ENCODE measurements at regions not wholly inside any gene's neighbourhood (a gene's known extent, or its start where the extent isn't known, plus 50 kb on each side); places are given as distances from the start of the nearest gene placed in this dataset.
"Not testable (repeated sequence)": the region's sequence is repeated elsewhere in the genome, so short reads cannot be mapped to it uniquely, and the experiment has no call there.

DNA sequence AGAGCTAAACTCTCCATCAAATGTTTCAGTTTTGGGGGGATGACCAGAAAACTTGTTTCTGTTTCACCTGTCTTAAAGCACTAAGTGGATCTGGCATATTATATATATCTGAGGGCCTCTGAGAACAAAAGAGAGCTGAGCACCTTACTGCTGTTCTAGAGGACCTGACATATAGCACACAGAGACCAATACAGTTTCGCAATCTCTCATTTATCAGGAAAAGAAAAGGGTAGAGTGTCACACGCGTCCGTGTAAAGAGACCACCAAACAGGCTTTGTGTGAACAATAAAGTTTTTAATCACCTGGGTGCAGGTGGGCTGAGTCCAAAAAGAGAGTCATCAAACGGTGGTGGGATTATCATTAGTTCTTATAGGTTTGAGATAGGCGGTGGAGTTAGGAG is 434.5 kb upstream of the KCND2 start:
- in situ Hi-C loops (cut with MboI; ENCODE audit: low sequenced_read_pairs, unreplicated experiment): no loop called here
- no peak for DNase-seq (ENCODE audit: low spot score)
- TF ChIP-seq, protein P1, sequence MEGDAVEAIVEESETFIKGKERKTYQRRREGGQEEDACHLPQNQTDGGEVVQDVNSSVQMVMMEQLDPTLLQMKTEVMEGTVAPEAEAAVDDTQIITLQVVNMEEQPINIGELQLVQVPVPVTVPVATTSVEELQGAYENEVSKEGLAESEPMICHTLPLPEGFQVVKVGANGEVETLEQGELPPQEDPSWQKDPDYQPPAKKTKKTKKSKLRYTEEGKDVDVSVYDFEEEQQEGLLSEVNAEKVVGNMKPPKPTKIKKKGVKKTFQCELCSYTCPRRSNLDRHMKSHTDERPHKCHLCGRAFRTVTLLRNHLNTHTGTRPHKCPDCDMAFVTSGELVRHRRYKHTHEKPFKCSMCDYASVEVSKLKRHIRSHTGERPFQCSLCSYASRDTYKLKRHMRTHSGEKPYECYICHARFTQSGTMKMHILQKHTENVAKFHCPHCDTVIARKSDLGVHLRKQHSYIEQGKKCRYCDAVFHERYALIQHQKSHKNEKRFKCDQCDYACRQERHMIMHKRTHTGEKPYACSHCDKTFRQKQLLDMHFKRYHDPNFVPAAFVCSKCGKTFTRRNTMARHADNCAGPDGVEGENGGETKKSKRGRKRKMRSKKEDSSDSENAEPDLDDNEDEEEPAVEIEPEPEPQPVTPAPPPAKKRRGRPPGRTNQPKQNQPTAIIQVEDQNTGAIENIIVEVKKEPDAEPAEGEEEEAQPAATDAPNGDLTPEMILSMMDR (IDR thresholded peaks at IDR 0.05; ENCODE audit: borderline replicate concordance, control extremely low read depth, extremely low read depth, insufficient read depth, missing control alignments): no peak

DNA sequence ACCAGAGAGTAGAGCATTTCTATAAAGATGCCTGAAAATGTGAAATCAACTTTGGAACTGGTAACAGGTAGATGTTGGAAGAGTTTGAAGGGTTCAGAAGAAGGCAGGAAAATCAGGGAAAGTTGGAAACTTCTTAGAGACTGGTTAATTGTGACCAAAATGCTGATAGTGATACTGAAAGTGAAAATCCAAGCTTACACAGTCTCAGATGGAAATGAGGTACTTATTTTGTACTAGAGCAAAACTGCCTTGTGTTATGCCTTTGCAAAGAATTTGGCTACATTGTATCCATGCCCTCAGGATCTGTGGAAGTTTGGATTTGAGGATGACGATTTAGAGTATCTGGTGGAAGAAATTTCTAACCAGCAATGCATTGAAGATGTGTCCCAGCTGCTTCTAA is 430.6 kb upstream of the KCND2 start:
- no peak for DNase-seq (ENCODE audit: low spot score)
- in situ Hi-C loops (cut with MboI; ENCODE audit: low sequenced_read_pairs, unreplicated experiment): no loop called here
- TF ChIP-seq, protein P1 (IDR thresholded peaks at IDR 0.05; ENCODE audit: borderline replicate concordance, control extremely low read depth, extremely low read depth, insufficient read depth, missing control alignments): no peak

DNA sequence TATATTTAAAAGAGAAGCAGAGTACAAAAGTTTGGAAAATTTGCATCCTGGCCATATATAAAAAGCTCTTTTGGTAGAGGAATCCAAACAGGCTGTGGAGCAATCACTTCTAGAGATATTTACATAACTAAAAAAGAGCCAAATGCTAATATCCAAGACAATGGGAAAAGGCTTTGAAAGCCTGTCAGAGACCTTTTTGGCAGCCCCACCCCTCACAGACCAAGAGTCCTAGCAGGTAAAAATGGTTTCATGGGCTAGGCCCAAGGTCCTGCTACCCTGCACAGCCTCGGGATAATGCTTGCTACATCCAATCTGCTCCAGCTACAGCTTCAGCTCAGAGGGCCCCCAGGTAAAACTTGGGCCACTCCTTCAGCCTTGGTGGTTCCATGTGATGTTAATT is 430.2 kb upstream of the KCND2 start:
- TF ChIP-seq, protein P1 (IDR thresholded peaks at IDR 0.05; ENCODE audit: borderline replicate concordance, control extremely low read depth, extremely low read depth, insufficient read depth, missing control alignments): no peak
- in situ Hi-C loops (cut with MboI; ENCODE audit: low sequenced_read_pairs, unreplicated experiment): no loop called here
- no peak for DNase-seq (ENCODE audit: low spot score)

DNA sequence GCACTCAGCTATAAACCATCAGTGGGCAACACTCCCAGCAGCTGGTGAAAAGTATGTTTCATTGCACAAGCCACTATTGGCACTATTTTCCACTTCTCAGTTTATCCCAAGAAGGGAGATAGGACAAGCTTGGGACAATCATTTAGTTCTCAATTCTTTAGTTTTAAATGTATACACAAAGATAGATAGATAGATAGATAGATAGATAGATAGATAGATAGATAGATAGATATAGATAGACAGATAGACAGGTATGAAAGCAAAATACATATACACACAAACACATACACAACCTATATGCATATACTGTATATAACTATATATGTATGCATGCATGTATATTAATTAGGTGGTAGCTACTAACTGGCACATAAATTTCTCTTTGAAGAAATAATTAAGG is 411.6 kb upstream of the KCND2 start:
- in situ Hi-C loops (cut with MboI; ENCODE audit: low sequenced_read_pairs, unreplicated experiment): no loop called here
- DNase-seq (ENCODE audit: low spot score): no peak
- TF ChIP-seq, protein P1 (IDR thresholded peaks at IDR 0.05; ENCODE audit: borderline replicate concordance, control extremely low read depth, extremely low read depth, insufficient read depth, missing control alignments): no peak

DNA sequence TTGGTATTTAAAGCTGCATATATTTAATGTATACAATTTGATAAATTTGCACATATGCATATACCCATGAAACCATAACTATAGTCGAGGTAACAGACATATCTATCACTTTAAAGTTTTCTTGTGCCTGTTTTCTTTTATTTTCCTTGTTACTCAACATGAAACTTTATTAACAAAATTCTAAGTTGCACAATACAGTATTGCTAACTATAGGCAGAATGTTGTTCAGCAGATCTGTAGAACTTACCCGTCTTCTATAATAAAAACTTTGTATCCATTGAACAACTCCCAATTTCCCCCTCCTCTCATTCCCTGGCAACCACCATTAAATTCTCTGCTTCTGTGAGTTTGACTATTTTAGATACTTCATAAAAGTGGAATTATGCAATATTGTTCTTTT is 404.6 kb upstream of the KCND2 start:
- in situ Hi-C loops (cut with MboI; ENCODE audit: low sequenced_read_pairs, unreplicated experiment): no loop called here
- TF ChIP-seq, protein P1 (IDR thresholded peaks at IDR 0.05; ENCODE audit: borderline replicate concordance, control extremely low read depth, extremely low read depth, insufficient read depth, missing control alignments): no peak
- DNase-seq (ENCODE audit: low spot score): no peak

DNA sequence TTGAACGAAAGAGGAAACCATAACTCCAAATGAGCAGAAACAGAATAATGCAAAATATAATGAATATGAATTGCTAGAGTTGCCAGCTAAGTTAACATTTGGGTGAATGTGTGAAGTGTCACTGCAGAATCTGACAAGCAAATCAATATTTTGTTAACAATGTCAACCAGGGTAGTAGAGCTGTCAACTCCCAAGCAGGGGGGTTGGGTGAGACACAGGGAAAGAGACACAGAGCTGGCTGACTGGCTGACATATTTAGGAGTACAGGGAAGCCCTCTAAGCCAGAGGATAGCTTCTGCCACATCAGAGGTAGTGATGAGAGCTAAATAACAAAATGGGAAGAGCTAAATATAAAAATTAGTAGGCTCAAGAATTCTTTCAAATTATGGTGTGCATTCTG is 393.1 kb upstream of the KCND2 start:
- DNase-seq (ENCODE audit: low spot score): no peak
- TF ChIP-seq, protein P1 (IDR thresholded peaks at IDR 0.05; ENCODE audit: borderline replicate concordance, control extremely low read depth, extremely low read depth, insufficient read depth, missing control alignments): no peak
- in situ Hi-C loops (cut with MboI; ENCODE audit: low sequenced_read_pairs, unreplicated experiment): no loop called here

DNA sequence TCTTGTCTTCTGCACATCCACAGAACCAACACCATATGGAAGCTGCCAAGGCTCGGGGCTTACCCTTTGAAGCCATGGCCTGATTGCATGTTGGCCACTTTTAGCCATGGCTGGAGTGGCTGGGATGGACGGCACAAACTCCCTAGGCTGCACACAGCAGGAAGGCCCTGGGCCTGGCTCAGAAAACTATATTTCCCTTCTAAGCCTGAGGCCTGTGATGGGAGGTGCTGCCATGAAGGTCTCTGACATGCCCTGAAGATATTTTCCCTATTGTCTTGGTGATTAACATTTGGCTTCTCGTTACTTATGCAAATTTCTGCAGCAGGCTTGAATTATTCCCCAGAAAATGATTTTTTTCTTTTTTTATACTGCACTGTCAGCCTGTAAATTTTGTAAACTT is 387.0 kb upstream of the KCND2 start:
- TF ChIP-seq, protein P1 (IDR thresholded peaks at IDR 0.05; ENCODE audit: borderline replicate concordance, control extremely low read depth, extremely low read depth, insufficient read depth, missing control alignments): no peak
- DNase-seq (ENCODE audit: low spot score): no peak
- in situ Hi-C loops (cut with MboI; ENCODE audit: low sequenced_read_pairs, unreplicated experiment): no loop called here

DNA sequence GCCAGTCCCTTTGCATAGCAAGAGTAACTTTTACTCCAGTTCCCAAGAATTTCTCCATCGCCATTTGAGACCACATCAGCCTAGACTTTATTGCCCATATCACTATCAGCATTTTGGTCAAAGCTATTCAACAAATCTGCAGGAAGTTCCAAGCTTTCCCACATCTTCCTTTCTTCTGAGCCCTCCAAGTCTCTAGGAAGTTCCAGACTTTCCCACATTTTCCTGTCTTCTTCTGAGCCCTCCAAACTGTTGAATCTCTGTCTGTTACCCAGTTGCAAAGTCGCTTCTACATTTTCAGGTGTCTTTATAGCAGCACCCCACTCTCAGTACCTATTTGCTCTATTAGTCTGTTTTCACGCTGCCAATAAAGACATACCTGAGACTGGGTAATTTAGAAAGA is 386.4 kb upstream of the KCND2 start:
- in situ Hi-C loops (cut with MboI; ENCODE audit: low sequenced_read_pairs, unreplicated experiment); DNase-seq (ENCODE audit: low spot score): not testable (repeated sequence)

Measured in GM13976 (cell line).